ENCODE measurements at regions not wholly inside any gene's neighbourhood (a gene's known extent, or its start where the extent isn't known, plus 50 kb on each side); places are given as distances from the start of the nearest gene placed in this dataset.

GRCh38 chr10:111968647-111969046 is 214.9 kb downstream of the GPAM start:
- no peaks in the 10 kb centered on the region for H3K79me2 ChIP-seq (ENCODE audit: insufficient read depth, low read depth)
- H3K4me2 ChIP-seq = no peak overlapping the region
- no peak overlapping the region for H2AFZ ChIP-seq (ENCODE audit: low read depth)
- peaks cover 2% of the 10 kb centered on the region for H3K4me1 ChIP-seq (ENCODE audit: low read depth, poor library complexity, severe bottlenecking)
- H3K27ac ChIP-seq = no peak overlapping the region
- H3K27me3 ChIP-seq (ENCODE audit: insufficient read depth, low read depth) = no peaks in the 10 kb centered on the region
- no peaks in the 10 kb centered on the region for H3K36me3 ChIP-seq (ENCODE audit: insufficient read depth)
- TF ChIP-seq, protein P1, sequence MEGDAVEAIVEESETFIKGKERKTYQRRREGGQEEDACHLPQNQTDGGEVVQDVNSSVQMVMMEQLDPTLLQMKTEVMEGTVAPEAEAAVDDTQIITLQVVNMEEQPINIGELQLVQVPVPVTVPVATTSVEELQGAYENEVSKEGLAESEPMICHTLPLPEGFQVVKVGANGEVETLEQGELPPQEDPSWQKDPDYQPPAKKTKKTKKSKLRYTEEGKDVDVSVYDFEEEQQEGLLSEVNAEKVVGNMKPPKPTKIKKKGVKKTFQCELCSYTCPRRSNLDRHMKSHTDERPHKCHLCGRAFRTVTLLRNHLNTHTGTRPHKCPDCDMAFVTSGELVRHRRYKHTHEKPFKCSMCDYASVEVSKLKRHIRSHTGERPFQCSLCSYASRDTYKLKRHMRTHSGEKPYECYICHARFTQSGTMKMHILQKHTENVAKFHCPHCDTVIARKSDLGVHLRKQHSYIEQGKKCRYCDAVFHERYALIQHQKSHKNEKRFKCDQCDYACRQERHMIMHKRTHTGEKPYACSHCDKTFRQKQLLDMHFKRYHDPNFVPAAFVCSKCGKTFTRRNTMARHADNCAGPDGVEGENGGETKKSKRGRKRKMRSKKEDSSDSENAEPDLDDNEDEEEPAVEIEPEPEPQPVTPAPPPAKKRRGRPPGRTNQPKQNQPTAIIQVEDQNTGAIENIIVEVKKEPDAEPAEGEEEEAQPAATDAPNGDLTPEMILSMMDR (conservative IDR thresholded peaks at IDR 0.05; ENCODE audit: low read depth, low read length) = no peak
- H3K9ac ChIP-seq = no peak overlapping the region
- no peaks in the 10 kb centered on the region for H4K20me1 ChIP-seq (ENCODE audit: insufficient read depth)
- H3K4me3 ChIP-seq (IDR thresholded peaks at IDR 0.05; ENCODE audit: insufficient read depth, low read depth, low read length) = no peak overlapping the region

- no peak overlapping the region for H3K4me3 ChIP-seq (IDR thresholded peaks at IDR 0.05; ENCODE audit: insufficient read depth, low read depth, low read length)
- H3K36me3 ChIP-seq (ENCODE audit: insufficient read depth) = no peaks in the 10 kb centered on the region
- H3K27ac ChIP-seq = no peak overlapping the region
- peaks cover 2% of the 10 kb centered on the region for H3K4me1 ChIP-seq (ENCODE audit: low read depth, poor library complexity, severe bottlenecking)
- no peak overlapping the region for H2AFZ ChIP-seq (ENCODE audit: low read depth)
- TF ChIP-seq, protein P1 (conservative IDR thresholded peaks at IDR 0.05; ENCODE audit: low read depth, low read length) = no peak
- H3K9ac ChIP-seq = no peak overlapping the region
- no peaks in the 10 kb centered on the region for H4K20me1 ChIP-seq (ENCODE audit: insufficient read depth)
- no peak overlapping the region for H3K4me2 ChIP-seq
- no peaks in the 10 kb centered on the region for H3K79me2 ChIP-seq (ENCODE audit: insufficient read depth, low read depth)
- H3K27me3 ChIP-seq (ENCODE audit: insufficient read depth, low read depth) = no peaks in the 10 kb centered on the region
Observed at GRCh38 chr10:111970111-111970510, 213.5 kb downstream of the GPAM start.

DNA sequence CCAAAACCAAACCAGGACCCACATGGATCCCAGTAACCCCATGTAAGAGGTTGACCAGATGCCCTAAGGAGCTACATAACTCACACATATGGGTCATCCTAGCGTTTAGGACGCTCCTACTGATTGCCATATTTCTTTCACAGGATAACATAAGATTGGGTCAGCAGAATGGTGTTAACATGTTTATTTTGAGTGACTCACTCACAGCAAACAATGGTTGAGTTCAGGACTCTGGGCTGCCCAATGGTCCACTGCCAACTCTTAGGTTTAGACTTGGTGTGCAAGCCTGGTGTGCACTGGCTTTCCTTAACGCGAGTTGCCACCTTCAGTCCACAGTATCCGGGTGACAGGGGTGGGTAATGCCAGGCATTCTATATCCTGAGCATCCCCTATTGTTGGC is 211.5 kb downstream of the GPAM start:
- Histone ChIP-seq H3K27me3 (ENCODE audit: insufficient read depth, low read depth) (no peaks in the 10 kb centered on the region), H3K4me1 (ENCODE audit: low read depth, poor library complexity, severe bottlenecking) (peaks cover 2% of the 10 kb centered on the region), H4K20me1 (ENCODE audit: insufficient read depth) (no peaks in the 10 kb centered on the region), H3K4me3 (IDR thresholded peaks at IDR 0.05; ENCODE audit: insufficient read depth, low read depth, low read length) (no peak overlapping the region), H3K9ac (no peak overlapping the region), H2AFZ (ENCODE audit: low read depth) (no peak overlapping the region), H3K27ac (no peak overlapping the region), H3K36me3 (ENCODE audit: insufficient read depth) (no peaks in the 10 kb centered on the region), H3K79me2 (ENCODE audit: insufficient read depth, low read depth) (no peaks in the 10 kb centered on the region), H3K4me2 (no peak overlapping the region)
- TF ChIP-seq, protein P1 (conservative IDR thresholded peaks at IDR 0.05; ENCODE audit: low read depth, low read length) = no peak

GRCh38 chr10:111973306-111973705 is 210.3 kb downstream of the GPAM start:
- H3K4me3 ChIP-seq (IDR thresholded peaks at IDR 0.05; ENCODE audit: insufficient read depth, low read depth, low read length) = no peak overlapping the region
- no peak overlapping the region for H3K4me2 ChIP-seq
- peaks cover 2% of the 10 kb centered on the region for H3K4me1 ChIP-seq (ENCODE audit: low read depth, poor library complexity, severe bottlenecking)
- no peaks in the 10 kb centered on the region for H3K27me3 ChIP-seq (ENCODE audit: insufficient read depth, low read depth)
- no peaks in the 10 kb centered on the region for H3K36me3 ChIP-seq (ENCODE audit: insufficient read depth)
- no peaks in the 10 kb centered on the region for H4K20me1 ChIP-seq (ENCODE audit: insufficient read depth)
- H3K27ac ChIP-seq = no peak overlapping the region
- H2AFZ ChIP-seq (ENCODE audit: low read depth) = no peak overlapping the region
- no peak overlapping the region for H3K9ac ChIP-seq
- no peaks in the 10 kb centered on the region for H3K79me2 ChIP-seq (ENCODE audit: insufficient read depth, low read depth)
- TF ChIP-seq, protein P1 (conservative IDR thresholded peaks at IDR 0.05; ENCODE audit: low read depth, low read length) = no peak

Data from KMS-11 (cell line).